ENCODE measurements at regions not wholly inside any gene's neighbourhood (a gene's known extent, or its start where the extent isn't known, plus 50 kb on each side); places are given as distances from the start of the nearest gene placed in this dataset.

DNA sequence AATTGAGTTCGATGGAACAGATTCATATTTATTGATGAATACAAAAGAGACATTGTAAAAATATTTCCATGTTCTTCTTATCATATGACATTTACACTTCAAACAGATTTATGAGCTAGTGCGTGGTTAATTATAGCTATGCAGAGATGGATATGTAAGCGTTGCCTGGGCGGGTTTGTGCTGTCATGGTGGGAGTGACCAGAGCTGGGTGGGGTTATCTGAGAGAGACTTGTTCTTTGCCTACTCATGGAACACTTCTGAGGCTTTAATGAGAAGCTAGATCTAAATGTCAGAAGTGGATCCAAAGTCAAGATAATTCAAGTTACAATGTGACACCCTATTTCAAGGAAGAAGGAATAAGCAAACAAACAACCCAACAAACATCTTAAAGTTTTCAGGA is 162.3 kb upstream of the ZEB2 start:
- H3K27ac ChIP-seq (ENCODE audit: low read depth, low read length): no peak overlapping the region
- no peaks in the 10 kb centered on the region for H3K27me3 ChIP-seq (ENCODE audit: insufficient read depth, low read length)
- H3K36me3 ChIP-seq (ENCODE audit: insufficient read depth, low read length): no peaks in the 10 kb centered on the region
- no peak overlapping the region for H2AFZ ChIP-seq (ENCODE audit: low read length, unreplicated experiment)
- H3K4me1 ChIP-seq (ENCODE audit: control insufficient read depth, insufficient read depth, low read length, unreplicated experiment): no peaks in the 10 kb centered on the region
- no peak overlapping the region for H3K4me3 ChIP-seq (ENCODE audit: low read depth, low read length)
- H3K79me2 ChIP-seq (ENCODE audit: control insufficient read depth, insufficient read depth, low read length, unreplicated experiment): no peaks in the 10 kb centered on the region

DNA sequence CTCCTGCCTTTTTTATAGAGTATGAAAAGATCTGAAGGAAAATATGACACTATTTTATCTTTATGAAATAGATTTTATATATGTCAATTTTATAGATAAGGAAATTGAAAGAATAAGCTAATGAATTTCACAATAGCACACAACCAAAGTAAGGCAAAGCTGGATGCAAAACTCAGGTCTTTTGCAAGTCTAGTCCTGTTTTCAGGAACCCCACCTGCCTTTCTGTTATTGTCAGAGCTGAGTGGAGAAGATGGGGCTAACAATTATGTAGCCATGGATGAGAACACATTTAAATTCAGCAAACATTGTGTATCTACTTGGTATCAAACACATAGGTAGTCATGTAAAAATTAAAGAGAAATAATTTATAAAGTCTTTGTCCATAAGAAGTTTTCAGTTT is 161.5 kb upstream of the ZEB2 start:
- Histone ChIP-seq H3K4me3 (ENCODE audit: low read depth, low read length) (no peak overlapping the region), H3K27ac (ENCODE audit: low read depth, low read length) (no peak overlapping the region)

GRCh38 chr2:144679942-144680341 is 160.0 kb upstream of the ZEB2 start:
- Histone ChIP-seq H2AFZ (ENCODE audit: low read length, unreplicated experiment) (no peak overlapping the region), H3K4me1 (ENCODE audit: control insufficient read depth, insufficient read depth, low read length, unreplicated experiment) (no peaks in the 10 kb centered on the region), H3K79me2 (ENCODE audit: control insufficient read depth, insufficient read depth, low read length, unreplicated experiment) (no peaks in the 10 kb centered on the region), H3K27me3 (ENCODE audit: insufficient read depth, low read length) (no peaks in the 10 kb centered on the region), H3K36me3 (ENCODE audit: insufficient read depth, low read length) (no peaks in the 10 kb centered on the region), H3K27ac (ENCODE audit: low read depth, low read length) (no peak overlapping the region), H3K4me3 (ENCODE audit: low read depth, low read length) (no peak overlapping the region)

More for the DNA sequence above, 161.5 kb upstream of the ZEB2 start:
- H3K79me2 ChIP-seq (ENCODE audit: control insufficient read depth, insufficient read depth, low read length, unreplicated experiment): no peaks in the 10 kb centered on the region
- no peaks in the 10 kb centered on the region for H3K36me3 ChIP-seq (ENCODE audit: insufficient read depth, low read length)
- no peaks in the 10 kb centered on the region for H3K27me3 ChIP-seq (ENCODE audit: insufficient read depth, low read length)
- no peaks in the 10 kb centered on the region for H3K4me1 ChIP-seq (ENCODE audit: control insufficient read depth, insufficient read depth, low read length, unreplicated experiment)
- H2AFZ ChIP-seq (ENCODE audit: low read length, unreplicated experiment): no peak overlapping the region

DNA sequence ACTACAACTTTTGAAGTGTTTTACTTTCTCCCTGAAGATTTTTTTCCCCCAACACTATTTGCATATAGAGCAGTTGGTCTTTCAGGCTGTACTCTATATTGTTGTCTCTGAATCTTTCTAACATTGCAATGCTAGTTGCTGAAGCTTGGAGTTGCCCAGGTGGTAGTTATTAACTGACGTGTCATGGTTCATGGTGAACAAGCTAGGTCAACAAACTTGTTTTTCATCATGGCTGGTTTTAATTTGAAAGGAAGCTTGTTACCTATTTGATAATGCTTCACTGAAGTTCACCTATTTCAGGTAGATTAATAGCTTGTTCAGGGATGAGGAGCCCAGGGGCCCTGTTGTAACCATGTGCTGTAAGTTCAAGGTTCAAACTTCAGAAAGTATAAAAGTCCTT is 158.8 kb upstream of the ZEB2 start:
- no peaks in the 10 kb centered on the region for H3K27me3 ChIP-seq (ENCODE audit: insufficient read depth, low read length)
- no peak overlapping the region for H3K4me3 ChIP-seq (ENCODE audit: low read depth, low read length)
- no peak overlapping the region for H2AFZ ChIP-seq (ENCODE audit: low read length, unreplicated experiment)
- H3K79me2 ChIP-seq (ENCODE audit: control insufficient read depth, insufficient read depth, low read length, unreplicated experiment): no peaks in the 10 kb centered on the region
- H3K36me3 ChIP-seq (ENCODE audit: insufficient read depth, low read length): no peaks in the 10 kb centered on the region
- no peak overlapping the region for H3K27ac ChIP-seq (ENCODE audit: low read depth, low read length)
- no peaks in the 10 kb centered on the region for H3K4me1 ChIP-seq (ENCODE audit: control insufficient read depth, insufficient read depth, low read length, unreplicated experiment)

- H3K27me3 ChIP-seq (ENCODE audit: insufficient read depth, low read length): no peaks in the 10 kb centered on the region
- no peak overlapping the region for H3K4me3 ChIP-seq (ENCODE audit: low read depth, low read length)
- no peaks in the 10 kb centered on the region for H3K36me3 ChIP-seq (ENCODE audit: insufficient read depth, low read length)
- H3K79me2 ChIP-seq (ENCODE audit: control insufficient read depth, insufficient read depth, low read length, unreplicated experiment): no peaks in the 10 kb centered on the region
- no peak overlapping the region for H3K27ac ChIP-seq (ENCODE audit: low read depth, low read length)
- no peak overlapping the region for H2AFZ ChIP-seq (ENCODE audit: low read length, unreplicated experiment)
- H3K4me1 ChIP-seq (ENCODE audit: control insufficient read depth, insufficient read depth, low read length, unreplicated experiment): no peaks in the 10 kb centered on the region
These were observed 155.8 kb upstream of the ZEB2 start for GRCh38 chr2:144675731-144676130.

DNA sequence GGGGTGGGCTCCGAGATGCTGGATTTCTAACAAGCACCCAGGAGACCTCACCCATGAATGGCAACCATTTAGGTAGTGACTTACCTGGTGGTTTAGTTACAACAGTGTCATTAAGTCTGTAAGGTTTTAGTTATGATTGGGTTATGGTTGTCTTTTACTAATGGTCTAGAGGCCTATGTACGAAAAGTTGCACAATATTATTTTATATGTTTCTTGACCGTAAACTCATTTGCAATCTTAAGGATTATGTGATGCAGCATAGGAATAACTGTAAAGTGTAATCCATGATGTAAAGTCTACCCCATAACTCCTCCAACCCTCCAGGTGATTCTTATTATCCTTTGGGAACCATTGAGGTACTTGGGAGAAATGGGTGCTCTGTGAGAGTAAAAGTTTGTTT is 155.4 kb upstream of the ZEB2 start:
- Histone ChIP-seq H2AFZ (ENCODE audit: low read length, unreplicated experiment) (no peak overlapping the region), H3K27me3 (ENCODE audit: insufficient read depth, low read length) (no peaks in the 10 kb centered on the region), H3K4me1 (ENCODE audit: control insufficient read depth, insufficient read depth, low read length, unreplicated experiment) (no peaks in the 10 kb centered on the region), H3K36me3 (ENCODE audit: insufficient read depth, low read length) (no peaks in the 10 kb centered on the region), H3K79me2 (ENCODE audit: control insufficient read depth, insufficient read depth, low read length, unreplicated experiment) (no peaks in the 10 kb centered on the region), H3K27ac (ENCODE audit: low read depth, low read length) (no peak overlapping the region), H3K4me3 (ENCODE audit: low read depth, low read length) (no peak overlapping the region)

- H3K4me1 ChIP-seq (ENCODE audit: control insufficient read depth, insufficient read depth, low read length, unreplicated experiment): no peaks in the 10 kb centered on the region
- no peaks in the 10 kb centered on the region for H3K79me2 ChIP-seq (ENCODE audit: control insufficient read depth, insufficient read depth, low read length, unreplicated experiment)
- no peak overlapping the region for H2AFZ ChIP-seq (ENCODE audit: low read length, unreplicated experiment)
- H3K4me3 ChIP-seq (ENCODE audit: low read depth, low read length): no peak overlapping the region
- no peak overlapping the region for H3K27ac ChIP-seq (ENCODE audit: low read depth, low read length)
- H3K36me3 ChIP-seq (ENCODE audit: insufficient read depth, low read length): no peaks in the 10 kb centered on the region
- no peaks in the 10 kb centered on the region for H3K27me3 ChIP-seq (ENCODE audit: insufficient read depth, low read length)
These were observed 154.2 kb upstream of the ZEB2 start for GRCh38 chr2:144674071-144674470.

DNA sequence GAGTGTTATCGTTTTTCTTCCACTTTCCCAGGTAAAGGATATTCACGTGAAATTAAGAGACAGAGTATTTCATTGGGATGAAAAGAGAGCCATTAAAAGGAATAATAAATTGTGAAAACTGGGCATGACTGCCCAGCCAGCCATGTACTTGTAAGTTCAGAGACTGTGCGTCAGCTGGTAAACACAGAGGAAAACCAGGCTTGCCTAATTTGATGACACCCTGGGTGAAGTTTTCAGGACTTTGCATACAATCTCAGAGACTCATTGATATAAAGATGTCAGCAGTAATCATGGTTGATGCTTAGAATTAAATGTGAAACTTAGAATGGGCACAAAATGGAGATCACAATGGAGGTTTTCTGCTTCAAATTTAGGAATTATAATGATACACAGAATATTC is 153.5 kb upstream of the ZEB2 start:
- no peaks in the 10 kb centered on the region for H3K27me3 ChIP-seq (ENCODE audit: insufficient read depth, low read length)
- no peaks in the 10 kb centered on the region for H3K4me1 ChIP-seq (ENCODE audit: control insufficient read depth, insufficient read depth, low read length, unreplicated experiment)
- H3K36me3 ChIP-seq (ENCODE audit: insufficient read depth, low read length): no peaks in the 10 kb centered on the region
- no peak overlapping the region for H3K27ac ChIP-seq (ENCODE audit: low read depth, low read length)
- no peak overlapping the region for H2AFZ ChIP-seq (ENCODE audit: low read length, unreplicated experiment)
- no peak overlapping the region for H3K4me3 ChIP-seq (ENCODE audit: low read depth, low read length)
- no peaks in the 10 kb centered on the region for H3K79me2 ChIP-seq (ENCODE audit: control insufficient read depth, insufficient read depth, low read length, unreplicated experiment)

GRCh38 chr2:144671695-144672455 is 152.0 kb upstream of the ZEB2 start:
- no peaks in the 10 kb centered on the region for H3K79me2 ChIP-seq (ENCODE audit: control insufficient read depth, insufficient read depth, low read length, unreplicated experiment)
- no peak overlapping the region for H3K4me3 ChIP-seq (ENCODE audit: low read depth, low read length)
- no peak overlapping the region for H3K27ac ChIP-seq (ENCODE audit: low read depth, low read length)
- no peaks in the 10 kb centered on the region for H3K27me3 ChIP-seq (ENCODE audit: insufficient read depth, low read length)
- H3K36me3 ChIP-seq (ENCODE audit: insufficient read depth, low read length): no peaks in the 10 kb centered on the region
- no peaks in the 10 kb centered on the region for H3K4me1 ChIP-seq (ENCODE audit: control insufficient read depth, insufficient read depth, low read length, unreplicated experiment)
- H2AFZ ChIP-seq (ENCODE audit: low read length, unreplicated experiment): no peak overlapping the region

DNA sequence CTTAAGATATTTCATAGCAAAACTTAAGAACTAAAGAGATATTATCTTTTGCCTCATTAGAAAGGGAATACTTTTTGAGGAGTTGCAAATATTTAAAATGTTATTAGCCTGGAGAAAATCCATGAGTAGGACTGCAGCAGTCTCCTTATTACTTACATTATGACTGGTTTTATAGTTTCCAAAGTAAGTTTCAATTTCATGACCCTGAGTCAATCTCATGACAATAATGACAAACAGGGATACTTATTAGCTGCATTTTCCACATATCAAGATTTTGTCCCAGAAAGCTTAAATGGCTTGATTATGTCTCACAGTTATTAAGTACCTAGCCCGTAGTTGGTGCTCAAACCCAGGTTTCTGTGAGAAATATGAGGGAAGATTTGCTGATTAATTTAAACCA is 150.8 kb upstream of the ZEB2 start:
- no peaks in the 10 kb centered on the region for H3K27me3 ChIP-seq (ENCODE audit: insufficient read depth, low read length)
- H2AFZ ChIP-seq (ENCODE audit: low read length, unreplicated experiment): no peak overlapping the region
- no peak overlapping the region for H3K27ac ChIP-seq (ENCODE audit: low read depth, low read length)
- H3K79me2 ChIP-seq (ENCODE audit: control insufficient read depth, insufficient read depth, low read length, unreplicated experiment): no peaks in the 10 kb centered on the region
- H3K36me3 ChIP-seq (ENCODE audit: insufficient read depth, low read length): no peaks in the 10 kb centered on the region
- H3K4me3 ChIP-seq (ENCODE audit: low read depth, low read length): no peak overlapping the region
- peaks cover 7% of the 10 kb centered on the region for H3K4me1 ChIP-seq (ENCODE audit: control insufficient read depth, insufficient read depth, low read length, unreplicated experiment)

GRCh38 chr2:144670080-144670479 is 150.2 kb upstream of the ZEB2 start:
- no peak overlapping the region for H2AFZ ChIP-seq (ENCODE audit: low read length, unreplicated experiment)
- H3K27ac ChIP-seq (ENCODE audit: low read depth, low read length): no peak overlapping the region
- H3K4me1 ChIP-seq (ENCODE audit: control insufficient read depth, insufficient read depth, low read length, unreplicated experiment): peaks cover 7% of the 10 kb centered on the region
- no peaks in the 10 kb centered on the region for H3K79me2 ChIP-seq (ENCODE audit: control insufficient read depth, insufficient read depth, low read length, unreplicated experiment)
- H3K36me3 ChIP-seq (ENCODE audit: insufficient read depth, low read length): no peaks in the 10 kb centered on the region
- H3K4me3 ChIP-seq (ENCODE audit: low read depth, low read length): no peak overlapping the region
- no peaks in the 10 kb centered on the region for H3K27me3 ChIP-seq (ENCODE audit: insufficient read depth, low read length)
